T1000 (cell line): ENCODE measurements at regions not wholly inside any gene's neighbourhood (a gene's known extent, or its start where the extent isn't known, plus 50 kb on each side); places are given as distances from the start of the nearest gene placed in this dataset.

ENCODE experiments used
- DNase-seq: peaks from one replicate; lab custom pipeline; 2025; ENCODE audit warnings: mixed read lengths; lab: John Stamatoyannopoulos, UW

DNA sequence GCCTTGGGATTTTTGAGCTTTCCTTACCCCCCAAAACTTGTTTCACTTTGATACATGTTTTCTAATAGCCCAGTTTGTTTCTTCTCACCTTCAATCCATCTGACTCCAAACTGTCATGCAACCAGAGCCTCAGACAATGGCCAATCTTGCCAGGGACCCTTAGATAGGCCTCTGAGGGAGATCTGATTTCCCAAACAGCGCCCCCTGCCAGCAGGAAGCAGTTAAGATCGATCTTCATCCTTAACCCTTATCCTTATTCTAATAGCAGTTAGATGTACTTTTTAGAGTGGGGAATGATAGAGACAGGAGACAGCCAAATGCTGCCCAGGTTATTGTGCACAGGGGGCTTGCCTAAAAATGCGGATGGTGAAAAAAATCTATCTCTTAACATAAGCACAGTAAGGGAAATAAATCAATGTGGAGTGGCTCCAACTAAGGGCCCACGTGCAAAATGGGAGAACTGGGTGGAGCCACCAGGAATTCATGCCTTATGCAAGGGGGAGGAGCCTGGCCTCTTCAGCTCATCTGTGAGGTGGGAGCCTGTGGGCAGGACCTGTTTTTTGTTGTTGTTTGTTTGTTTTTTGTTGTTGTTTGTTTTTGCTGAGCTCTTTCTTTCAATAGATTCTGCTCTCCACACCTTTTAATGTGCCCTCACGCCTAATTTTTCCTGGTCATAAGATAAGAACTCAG, 833.6 kb upstream of the AGA start:
- no peak for DNase-seq

DNA sequence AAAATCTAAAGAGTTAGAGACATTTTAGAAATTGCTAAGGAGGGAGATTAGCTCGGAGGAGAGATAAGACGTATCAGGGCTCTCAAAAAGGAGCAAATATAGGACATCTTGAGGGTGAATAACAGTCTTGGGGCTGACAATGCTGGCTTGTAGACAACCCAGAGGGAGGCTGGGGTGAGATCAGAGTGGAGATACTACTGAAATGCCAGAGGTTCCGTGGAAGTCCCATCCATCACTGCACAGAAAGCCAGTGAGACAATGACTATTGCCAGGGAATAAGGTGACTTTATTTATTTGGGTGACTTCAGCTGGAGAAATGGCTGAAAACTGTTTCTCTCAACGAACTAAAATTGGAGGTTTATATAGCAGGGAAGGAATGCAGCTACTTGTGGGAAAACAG, 838.1 kb upstream of the AGA start:
- DNase-seq, result no peak

DNA sequence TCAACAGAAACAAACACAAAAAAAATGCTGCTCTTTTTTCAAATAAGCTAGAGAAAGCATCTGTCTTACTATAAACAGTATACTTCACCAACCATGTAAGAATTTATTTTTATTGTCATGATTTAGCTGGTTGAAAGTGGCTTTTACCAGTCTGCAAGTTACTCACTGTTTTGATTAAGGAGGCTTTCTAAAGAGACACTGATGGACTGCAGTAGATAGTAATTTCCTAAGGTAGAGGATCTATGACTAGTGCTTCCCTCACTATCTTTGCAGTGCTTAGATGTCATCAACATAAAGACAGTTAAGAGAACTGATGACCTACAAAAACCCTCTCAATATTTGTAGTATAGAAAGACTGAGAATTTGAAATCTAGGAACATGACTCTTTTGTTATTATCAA, 846.2 kb upstream of the AGA start:
- no peak for DNase-seq

DNA sequence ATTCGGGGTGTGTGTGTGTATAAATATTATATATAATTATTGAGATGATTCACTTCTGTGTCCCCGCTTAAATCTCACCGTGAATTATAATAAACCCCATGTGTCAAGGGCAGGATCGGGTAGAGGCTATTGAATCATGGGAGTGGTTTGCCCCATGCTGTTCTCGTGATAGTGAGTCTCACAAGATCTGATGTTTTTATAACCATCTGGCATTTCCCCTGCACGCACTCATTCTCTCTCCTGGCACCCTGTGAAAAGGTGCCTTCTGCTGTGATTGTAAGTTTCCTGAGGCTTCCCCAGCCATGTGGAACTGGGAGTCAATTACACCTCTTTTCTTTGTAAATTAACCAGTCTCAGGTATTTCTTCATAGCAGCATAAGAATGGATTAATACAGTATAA, 851.4 kb upstream of the AGA start:
- no peak for DNase-seq

DNA sequence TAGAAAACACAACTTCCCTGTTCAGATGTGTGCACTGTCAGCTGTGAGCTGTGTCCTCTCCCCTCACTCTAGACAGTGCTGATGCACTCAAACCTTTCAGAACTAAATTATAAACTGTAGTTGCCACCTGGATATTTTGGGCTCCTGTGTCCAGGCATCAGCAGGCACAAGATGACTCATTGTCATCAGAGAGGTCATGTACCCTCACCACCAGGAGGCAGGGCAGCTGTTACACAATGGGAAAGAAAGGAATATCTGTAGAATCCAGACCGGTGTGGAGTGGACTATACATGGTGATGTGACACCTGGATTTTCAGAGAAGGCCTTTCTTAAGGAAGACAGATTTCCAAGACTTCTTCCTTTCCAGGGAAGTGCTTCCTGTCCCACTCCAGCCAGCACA, 854.4 kb upstream of the AGA start:
- no peak for DNase-seq

DNA sequence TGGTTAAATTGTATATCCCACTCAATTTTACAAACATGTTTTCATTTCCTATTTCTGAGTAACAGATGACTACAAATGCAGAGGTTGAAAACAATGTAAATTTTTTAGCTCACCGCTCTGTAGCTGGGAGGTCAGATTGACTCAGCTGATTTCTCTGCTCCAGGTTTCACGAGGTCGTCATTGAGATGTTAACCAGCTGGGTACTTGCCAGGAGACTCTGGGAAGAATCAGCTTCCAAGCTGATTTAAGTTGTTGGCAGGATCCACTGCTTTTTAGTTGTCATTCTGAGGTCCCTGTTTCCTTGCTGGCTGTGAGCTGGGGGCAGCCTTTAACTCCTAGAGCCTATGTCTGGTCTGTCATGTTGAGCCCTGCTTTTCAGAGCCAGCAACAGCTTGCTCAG, 864.3 kb upstream of the AGA start:
- no peak for DNase-seq

DNA sequence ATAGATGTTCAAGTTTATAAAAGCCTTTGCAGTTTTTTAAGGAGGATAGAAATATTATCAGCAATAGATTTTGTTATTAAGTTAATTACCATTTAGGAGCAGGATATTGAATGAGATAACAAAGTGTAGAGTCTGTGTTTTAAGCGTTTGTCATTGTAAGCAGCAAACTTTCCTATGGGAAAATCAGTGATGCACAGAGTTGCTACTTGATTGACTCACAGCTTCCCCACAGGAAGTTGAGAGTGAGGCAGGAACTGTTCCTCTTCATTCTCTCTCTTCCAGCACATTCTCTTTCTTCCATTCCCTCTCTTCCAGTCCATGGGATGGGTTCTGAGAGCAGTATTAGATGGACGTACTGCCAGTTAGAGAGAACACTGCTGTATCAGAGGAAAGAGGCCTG, 867.7 kb upstream of the AGA start:
- no peak for DNase-seq

DNA sequence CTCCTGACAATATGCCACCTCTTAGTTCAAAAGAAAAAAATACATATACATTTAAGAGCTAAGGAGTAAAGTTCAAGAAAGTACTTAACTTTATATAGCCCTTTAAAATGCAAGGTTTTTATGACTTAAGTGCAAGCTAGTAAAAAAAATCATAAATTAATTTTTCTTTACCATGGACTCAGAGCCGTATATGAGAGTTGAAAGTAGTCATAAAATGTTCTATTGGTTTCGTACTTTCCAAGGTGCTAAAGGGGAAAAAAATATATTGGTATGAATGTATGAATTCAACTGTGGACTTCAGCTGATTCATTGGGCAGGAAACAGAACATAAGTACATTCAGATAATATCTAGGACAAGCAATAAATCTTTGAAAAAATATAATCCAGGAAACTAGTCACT, 869.8 kb upstream of the AGA start:
- DNase-seq, result no peak

DNA sequence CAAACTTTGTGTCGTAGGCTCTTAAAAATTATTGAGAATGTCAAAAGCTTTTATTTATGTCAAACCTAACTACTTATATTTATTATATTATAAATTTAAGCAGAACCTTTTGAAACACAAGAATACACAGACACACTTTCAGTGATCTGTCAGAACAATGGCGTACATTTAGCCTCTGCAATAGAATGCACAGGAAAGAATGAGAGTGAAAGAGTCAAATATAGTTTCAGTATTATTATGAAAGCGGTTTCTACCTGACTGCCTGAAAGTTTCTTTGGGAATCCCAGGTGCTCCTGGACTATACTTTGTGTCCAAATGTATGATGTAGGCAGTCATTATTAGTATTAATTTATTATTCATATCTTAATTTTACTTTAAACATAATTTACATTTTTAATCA, 872.0 kb upstream of the AGA start:
- DNase-seq, result no peak

DNA sequence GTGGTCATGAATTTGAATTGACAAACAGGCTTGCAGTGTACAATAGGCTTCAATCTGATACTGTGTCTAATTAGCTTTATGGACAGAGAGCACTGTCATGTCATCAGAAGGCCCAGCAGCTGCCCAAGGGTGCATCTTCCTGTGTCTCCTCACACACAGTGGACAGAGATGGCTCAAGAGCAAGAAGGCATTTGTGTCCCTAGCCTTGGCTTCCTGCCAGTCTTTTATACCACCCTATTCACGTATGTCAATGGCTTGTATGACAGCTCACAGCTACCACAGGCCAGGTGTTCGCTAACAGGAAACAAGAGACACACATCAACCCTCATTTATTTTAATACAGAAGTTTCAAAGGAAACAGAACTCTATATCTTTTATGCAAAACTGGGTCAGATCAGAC, 874.0 kb upstream of the AGA start:
- no peak for DNase-seq

DNA sequence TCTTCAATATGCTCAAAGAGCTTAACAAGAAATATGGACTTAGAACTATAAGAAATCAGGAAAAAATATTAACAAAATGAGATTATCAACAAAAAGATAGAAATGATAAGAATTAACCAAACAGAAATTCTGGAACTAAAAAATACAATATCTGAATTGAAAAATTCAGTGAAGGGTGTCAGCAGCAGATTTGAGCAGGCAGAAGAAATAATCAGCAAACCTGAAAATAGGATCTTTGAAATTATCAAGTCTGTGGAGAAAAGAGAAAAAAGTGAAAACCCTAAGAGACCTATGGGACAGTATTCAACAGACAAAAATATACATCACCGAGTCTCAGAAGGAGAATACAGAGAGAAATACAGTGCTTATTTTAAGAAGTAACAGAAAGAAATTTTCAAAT, 877.8 kb upstream of the AGA start:
- no peak for DNase-seq

DNA sequence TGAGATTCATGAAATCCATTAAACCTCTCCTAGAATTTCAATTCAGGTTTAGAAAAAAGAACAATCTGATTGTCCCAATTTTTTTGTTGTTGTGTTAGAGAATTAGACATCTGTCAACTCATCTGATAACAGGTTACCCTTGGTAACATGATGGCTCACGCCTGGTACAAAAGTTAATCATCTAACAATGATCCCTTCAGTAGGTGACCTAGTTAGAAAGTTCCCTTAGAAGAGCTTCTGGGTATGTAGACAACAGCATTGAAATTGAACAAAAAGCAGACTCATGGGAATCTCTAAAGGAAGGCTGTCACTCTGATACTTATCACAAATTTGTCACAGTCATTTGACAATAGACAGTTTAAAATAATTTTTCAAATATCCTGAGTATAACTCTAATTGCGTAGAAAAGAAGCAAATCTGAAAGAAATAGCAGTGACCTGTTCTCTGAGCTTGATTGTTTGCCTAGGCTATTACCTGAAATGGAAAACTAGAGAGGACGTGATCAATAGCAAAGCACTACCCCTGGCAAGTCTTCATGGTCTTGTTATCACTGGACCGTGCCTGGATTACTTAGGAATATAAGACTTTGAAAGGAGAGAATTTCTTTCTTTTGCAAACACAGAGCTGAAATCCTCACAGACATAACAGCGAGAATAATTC, 880.4 kb upstream of the AGA start:
- no peak for DNase-seq

DNA sequence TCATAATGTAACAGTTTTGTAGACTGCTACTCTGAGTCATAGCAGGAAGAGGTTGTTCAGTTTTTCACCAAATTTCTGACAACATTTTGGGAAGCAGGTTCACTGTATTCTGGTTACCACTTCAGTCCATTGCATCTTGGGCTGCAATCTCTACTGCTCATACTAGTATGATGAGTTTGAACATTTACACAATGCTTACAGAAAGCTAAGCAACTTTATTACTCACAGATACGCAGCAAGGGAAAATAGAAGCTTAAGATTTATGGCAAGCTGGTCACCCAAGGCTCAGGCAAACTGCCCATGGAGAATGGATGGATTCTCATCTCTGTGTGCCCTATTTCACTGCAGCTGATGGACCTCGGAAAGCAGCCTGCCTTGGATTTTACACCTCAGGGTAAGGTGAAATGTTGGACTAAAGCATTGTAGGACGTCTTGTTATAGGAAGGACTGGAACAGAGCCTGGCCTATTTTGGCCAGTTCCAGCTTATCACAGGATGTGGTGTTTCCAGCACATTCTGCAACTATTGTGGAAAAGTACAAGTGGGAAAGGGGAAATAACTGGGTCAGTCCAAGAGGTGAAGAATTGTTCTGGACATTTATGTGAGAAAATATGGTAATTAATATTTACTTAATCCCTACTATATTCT, 887.1 kb upstream of the AGA start:
- no peak for DNase-seq

DNA sequence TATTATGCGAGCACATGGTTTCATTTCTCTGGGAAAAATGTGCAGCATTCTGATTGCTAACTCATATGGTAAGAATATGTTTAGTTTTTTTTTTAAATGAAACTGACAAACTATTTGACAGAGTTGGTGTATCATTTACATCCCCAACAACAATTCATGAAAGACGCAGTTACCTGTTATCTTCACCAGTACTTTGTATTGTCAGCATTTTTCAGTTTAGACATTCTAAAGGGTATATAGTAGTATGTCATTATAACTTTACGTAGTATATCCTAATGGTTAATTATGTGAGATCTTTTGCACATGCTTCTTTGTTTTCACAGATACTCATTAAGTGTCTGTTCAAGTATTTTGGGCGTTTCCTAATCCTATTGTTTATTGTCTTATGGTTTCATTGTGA, 891.1 kb upstream of the AGA start:
- no peak for DNase-seq

DNA sequence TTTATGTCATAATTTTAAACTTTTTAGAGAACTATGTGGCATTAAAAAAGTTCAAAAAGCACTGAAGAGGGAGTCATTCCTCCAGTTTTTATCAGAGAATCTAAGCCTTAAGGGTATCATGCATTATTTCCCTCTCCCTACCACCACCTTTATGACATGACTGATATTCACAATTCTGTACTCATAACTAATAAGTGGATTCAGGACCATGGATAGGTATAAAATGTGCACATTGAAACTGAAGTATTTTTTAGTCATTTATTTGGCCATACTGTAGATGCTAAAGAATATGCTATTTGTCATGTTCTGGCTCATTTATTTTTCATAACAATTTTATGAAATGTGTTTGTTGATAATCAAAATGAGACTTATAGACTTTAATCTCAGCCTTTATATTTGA, 897.5 kb upstream of the AGA start:
- DNase-seq, result no peak

DNA sequence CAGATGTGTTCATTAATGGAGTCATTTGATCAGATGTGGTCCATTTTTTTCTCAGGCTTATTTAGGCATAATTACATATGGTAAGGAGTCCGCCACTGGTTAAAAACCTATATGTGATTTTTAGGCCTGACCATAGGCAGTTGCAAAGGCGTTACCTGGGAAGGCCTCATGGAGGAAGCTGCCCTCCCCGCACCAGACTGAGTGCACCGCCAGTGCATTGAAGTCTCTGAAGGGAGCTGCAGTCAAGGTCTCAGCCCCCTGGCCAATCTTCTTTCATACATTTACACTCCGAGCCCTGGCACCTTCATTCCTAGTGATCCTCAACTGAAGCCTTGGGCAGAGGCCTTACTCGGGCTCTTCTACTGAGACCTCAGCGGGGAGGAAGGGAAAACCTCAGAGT, 898.2 kb upstream of the AGA start:
- DNase-seq, result no peak

DNA sequence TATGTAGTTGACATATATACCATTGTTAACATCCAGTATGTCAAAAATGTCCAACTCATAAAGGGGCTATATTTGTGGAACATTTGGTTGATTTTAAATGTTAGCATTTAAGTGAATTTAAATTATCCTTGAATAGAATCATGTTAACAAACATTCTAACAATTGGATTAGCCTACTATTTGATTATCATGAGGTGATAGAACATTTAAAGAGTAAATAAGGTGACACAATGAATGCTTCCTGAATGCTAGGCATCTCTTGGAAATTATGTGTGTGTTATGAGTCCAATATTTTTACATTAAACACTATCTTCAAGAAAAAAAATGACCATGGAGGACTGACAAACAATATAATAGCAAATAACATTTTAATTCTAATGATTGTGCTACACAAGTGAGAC, 901.9 kb upstream of the AGA start:
- no peak for DNase-seq

DNA sequence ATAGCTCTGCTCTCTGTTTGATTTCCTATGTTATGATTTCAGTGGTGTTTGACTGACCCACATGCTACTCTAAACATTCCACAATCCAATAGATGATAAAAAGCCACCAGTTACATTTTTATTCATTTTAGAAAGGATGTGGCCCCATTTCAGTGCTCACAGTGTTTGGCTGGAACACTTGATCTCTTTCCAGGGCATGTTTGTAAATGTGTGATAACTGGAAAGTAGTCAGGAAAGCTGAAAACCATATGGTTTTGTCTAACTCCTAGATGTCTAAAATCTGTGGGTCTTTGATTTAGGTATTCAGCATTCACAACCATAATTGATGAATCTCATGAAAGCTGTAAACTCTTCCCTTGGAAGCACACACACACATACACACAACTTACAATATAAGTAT, 904.9 kb upstream of the AGA start:
- no peak for DNase-seq

DNA sequence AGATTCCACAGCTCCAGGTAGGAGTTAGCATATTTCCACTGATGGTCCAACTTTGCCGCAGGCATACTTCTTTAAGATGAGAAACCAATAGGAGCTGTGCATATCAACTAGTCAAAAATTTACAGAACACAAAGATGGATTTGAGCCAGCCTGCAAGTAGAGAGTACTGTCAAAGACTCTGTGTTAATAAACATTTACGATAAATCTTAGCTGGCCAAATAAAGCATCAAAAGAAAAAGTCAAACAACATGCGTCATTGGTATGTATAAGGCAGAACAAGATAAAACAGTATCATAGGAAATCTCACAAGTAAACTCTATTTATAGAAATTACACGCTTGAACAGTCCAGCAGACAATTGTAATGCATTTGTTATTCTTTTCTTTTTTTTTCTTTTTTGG, 907.4 kb upstream of the AGA start:
- DNase-seq, result no peak

DNA sequence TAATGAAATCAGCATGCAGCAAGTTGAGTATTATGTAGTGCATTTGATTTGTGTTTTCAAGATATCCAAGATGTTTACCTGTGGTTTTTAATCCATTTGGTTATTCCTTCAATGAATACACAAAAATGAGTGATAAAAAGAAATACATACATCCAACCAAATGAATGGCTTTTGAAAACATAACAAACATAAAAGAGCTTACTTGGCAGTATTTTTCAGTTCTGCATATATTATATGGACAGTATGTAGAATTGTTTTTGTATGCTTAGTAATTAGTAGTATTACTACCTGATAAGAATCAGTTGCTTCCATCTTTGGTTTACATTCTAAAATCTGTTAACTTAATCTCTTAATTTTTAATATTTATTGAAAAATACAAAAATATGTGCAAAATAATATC, 908.9 kb upstream of the AGA start:
- no peak for DNase-seq

DNA sequence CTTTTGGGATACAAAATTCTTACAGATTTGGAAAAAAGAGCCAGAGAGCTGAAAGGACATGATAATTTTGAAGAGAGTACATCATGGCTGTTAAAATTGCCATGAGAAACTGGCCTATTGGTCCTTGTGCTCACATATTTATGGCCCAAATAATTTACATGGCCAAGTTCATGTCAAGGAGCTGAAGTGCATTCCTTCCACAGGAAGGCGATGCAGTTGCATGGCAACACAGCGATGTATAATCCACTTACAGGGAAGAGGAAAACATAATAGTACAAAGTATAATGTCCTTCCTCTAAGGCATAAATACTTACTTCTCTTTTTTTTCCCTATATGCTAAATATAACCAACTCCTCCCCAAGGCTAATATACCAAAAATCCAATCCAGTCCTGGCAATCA, 914.5 kb upstream of the AGA start:
- no peak for DNase-seq

DNA sequence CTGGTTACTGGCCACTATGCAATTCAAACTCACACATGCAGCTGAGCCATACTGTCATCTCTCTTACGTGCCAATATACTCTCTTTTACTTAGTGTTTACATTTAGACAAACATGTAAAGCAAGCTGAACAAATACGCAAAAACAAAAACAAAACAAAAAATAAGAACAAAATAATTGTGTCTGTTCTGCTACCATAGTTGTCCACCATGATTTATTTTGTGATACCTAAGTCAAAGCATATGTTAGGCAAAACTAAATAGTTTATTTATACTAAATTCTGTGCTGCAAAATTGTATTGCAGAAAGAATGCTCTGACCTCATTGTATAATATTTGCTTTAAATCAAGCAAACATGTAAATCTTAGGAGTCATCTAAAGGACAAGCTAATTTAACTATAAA, 943.2 kb upstream of the AGA start:
- no peak for DNase-seq

DNA sequence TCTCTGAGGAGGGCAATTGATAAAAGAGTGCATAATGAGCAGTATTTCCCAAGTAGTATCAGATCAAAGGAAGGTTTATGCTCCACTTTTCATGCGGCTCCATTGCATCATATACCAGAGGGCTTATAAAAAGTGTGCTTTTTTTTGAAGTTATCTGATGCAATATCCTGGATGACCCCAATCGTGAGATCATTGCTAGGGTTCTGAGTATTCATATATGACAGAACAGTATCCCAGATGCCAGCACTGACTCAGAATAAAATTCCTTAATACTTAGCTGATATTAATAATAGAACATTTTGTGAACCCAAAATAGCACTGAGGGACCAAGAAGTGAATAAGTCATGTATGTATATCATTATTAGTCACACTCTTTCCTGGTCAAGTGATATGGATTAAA, 945.5 kb upstream of the AGA start:
- DNase-seq, result no peak

DNA sequence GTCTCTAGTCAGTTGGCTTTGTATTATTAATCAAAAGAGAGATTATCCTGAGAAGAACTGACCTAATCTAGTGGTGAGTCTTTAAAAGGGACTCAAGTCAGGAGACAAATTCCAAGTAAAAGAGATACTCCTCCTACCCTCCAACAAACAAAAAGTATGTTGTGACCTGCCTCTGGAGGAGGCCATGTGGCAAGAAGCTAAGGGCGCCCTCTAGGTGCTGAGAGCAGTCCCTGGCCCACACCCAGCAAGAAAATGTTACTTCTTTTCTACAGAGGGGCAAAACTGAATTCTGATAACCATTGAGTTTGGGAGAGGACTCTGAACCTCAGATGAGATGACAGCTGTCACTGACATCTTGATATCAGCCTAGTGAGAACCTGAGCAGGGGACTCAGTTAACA, 953.6 kb upstream of the AGA start:
- no peak for DNase-seq
